ENCODE measurements at regions not wholly inside any gene's neighbourhood (a gene's known extent, or its start where the extent isn't known, plus 50 kb on each side); places are given as distances from the start of the nearest gene placed in this dataset.

DNA sequence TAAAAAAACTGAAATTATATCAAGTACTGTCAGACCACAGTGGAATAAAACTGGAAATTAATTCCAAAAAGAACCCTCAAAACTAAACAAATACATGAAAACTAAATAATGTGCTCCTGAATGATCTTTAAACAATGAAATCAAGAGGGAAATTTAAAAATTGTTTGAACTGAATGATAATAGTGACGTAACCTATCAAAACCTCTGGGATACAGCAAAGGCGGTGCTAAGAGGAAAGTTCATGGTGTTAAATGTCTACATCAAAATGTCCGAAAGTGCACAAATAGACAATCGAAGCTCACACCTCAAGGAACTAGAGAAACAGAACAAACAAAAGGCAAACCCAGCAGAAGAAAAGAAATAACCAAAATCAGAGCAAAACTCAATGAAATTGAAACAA is 70.8 kb upstream of the TUBA3C start:
- H3K4me1 ChIP-seq = no peaks in the 10 kb centered on the region
- DNase-seq (no peak), ATAC-seq (no peak)
- no peaks in the 10 kb centered on the region for H3K36me3 ChIP-seq (replicated peaks in 1 of 2; ENCODE audit: insufficient read depth in 1 of 2, low read depth in 2 of 2)
- H3K4me3 ChIP-seq = no peak overlapping the region
- 48 to 67% methylated on average over 4 of the region's 4 CpGs for WGBS, 2 donors
- H3K27me3 ChIP-seq = no peaks in the 10 kb centered on the region
- no peaks in the 10 kb centered on the region for H3K9me3 ChIP-seq
- intact Hi-C loops (cut with DNase I) = no loop called here
- H3K27ac ChIP-seq = no peak overlapping the region
- TF ChIP-seq, protein P1, sequence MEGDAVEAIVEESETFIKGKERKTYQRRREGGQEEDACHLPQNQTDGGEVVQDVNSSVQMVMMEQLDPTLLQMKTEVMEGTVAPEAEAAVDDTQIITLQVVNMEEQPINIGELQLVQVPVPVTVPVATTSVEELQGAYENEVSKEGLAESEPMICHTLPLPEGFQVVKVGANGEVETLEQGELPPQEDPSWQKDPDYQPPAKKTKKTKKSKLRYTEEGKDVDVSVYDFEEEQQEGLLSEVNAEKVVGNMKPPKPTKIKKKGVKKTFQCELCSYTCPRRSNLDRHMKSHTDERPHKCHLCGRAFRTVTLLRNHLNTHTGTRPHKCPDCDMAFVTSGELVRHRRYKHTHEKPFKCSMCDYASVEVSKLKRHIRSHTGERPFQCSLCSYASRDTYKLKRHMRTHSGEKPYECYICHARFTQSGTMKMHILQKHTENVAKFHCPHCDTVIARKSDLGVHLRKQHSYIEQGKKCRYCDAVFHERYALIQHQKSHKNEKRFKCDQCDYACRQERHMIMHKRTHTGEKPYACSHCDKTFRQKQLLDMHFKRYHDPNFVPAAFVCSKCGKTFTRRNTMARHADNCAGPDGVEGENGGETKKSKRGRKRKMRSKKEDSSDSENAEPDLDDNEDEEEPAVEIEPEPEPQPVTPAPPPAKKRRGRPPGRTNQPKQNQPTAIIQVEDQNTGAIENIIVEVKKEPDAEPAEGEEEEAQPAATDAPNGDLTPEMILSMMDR (IDR thresholded peaks at IDR 0.05) = no peak
- no peak for TF ChIP-seq POLR2A (IDR thresholded peaks at IDR 0.05)

DNA sequence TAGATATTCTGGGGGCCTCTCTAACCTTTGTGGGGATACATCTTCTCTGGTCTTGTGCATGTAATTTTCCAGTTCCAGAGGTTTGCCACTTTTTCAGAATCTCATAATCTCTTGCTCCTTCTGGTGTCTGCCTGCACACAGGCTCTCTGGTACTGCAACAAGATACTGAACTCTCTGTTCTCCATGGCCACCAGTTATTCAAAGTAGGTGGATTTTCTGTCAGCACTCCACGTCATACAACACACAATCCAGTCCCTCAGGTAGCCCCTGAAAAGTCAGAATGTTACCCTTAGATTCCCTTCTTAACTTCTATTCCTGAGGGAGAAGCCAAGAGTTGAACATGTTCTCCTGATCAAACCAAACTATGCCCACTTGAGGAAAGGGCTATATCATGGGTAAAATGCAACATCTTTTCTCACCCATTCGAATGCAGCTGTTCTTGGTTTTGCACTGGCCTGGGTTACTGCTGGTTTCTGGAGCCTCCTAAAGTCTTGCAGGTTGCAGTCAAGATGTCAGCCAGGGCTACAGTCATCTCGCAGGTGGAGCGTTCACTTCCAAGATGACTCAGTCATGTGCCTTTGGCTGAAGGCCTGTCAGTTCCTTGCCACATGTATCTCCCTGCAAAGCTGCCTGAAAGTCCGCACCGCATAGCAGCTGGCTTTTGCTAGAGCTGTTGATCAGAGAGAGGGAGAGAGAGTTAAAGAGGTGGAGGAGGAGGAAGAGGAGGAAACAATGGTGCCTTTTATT is 57.7 kb upstream of the TUBA3C start:
- Histone ChIP-seq H3K4me3 (no peak overlapping the region), H3K36me3 (replicated peaks in 1 of 2; ENCODE audit: insufficient read depth in 1 of 2, low read depth in 2 of 2) (no peaks in the 10 kb centered on the region), H3K27me3 (no peaks in the 10 kb centered on the region), H3K4me1 (no peaks in the 10 kb centered on the region), H3K27ac (no peak overlapping the region), H3K9me3 (no peaks in the 10 kb centered on the region)
- 41 to 51% methylated on average over 6 of the region's 6 CpGs for WGBS, 2 donors
- DNase-seq (no peak), ATAC-seq (no peak)
- intact Hi-C loops (cut with DNase I) = no loop called here
- TF ChIP-seq, protein P1 (IDR thresholded peaks at IDR 0.05) = no peak
